IMR-90 (cell line): ENCODE measurements at regions not wholly inside any gene's neighbourhood (a gene's known extent, or its start where the extent isn't known, plus 50 kb on each side); places are given as distances from the start of the nearest gene placed in this dataset.

Experiments used
- ATAC-seq: fragments of 200-7000 bp; cut with Tn5 transposase; 2 replicates; pipeline ENCODE4 v1.9.1; 2020; ENCODE audit warnings: low read depth, mild to moderate bottlenecking, moderate library complexity
- BruUV-seq: library from RNA; stranded (reverse); fragments of 400-500 nt; replicated peaks from 2 replicates; lab custom pipeline; 2021; lab: Mats Ljungman, UMichigan
- CTCF ChIA-PET: fragments of 300-600 bp; formaldehyde crosslinking; extraction: SDS; loops from one replicate; lab custom pipeline; 2021; ENCODE audit warnings: antibody characterized with exemption; lab: Yijun Ruan, JAX
- POLR2A ChIA-PET: fragments of 300-600 bp; sonication (Branson Sonifier 250); formaldehyde crosslinking; loops from one replicate; lab custom pipeline; 2022; ENCODE audit warnings: antibody characterized with exemption; ENCODE audit not compliant: unreplicated experiment; lab: Charles Lee
- DNase-seq: peaks from one replicate; pipeline ENCODE4 v3.0.0; 2013
- H2AFZ ChIP-seq: replicated peaks from 2 replicates; pipeline ENCODE3; 2013; ENCODE audit warnings: low read length, mild to moderate bottlenecking; ENCODE audit not compliant: poor library complexity
- H2AK5ac ChIP-seq: 2 replicates; pipeline ENCODE4 v1.6.1; 2013; ENCODE audit warnings: low read depth, low read length, inconsistent platforms
- H2AK9ac ChIP-seq: replicated peaks from 2 replicates; pipeline ENCODE3; 2013; ENCODE audit warnings: mild to moderate bottlenecking, low read depth, low read length, moderate library complexity; ENCODE audit not compliant: poor library complexity
- H2BK120ac ChIP-seq: 2 replicates; pipeline ENCODE4 v1.6.1; 2013; ENCODE audit warnings: low read depth, low read length, inconsistent platforms
- H2BK15ac ChIP-seq: 3 replicates; pipeline ENCODE4 v1.6.1; 2013; ENCODE audit warnings: low read depth, low read length, inconsistent platforms
- H2BK20ac ChIP-seq: 2 replicates; pipeline ENCODE4 v1.6.1; 2013; ENCODE audit warnings: low read depth, mild to moderate bottlenecking, inconsistent platforms, low read length, moderate library complexity
- H2BK5ac ChIP-seq: 2 replicates; pipeline ENCODE4 v1.6.1; 2013; ENCODE audit warnings: mild to moderate bottlenecking, low read depth, low read length, inconsistent platforms; ENCODE audit not compliant: poor library complexity, severe bottlenecking
- H3K14ac ChIP-seq: replicated peaks from 2 replicates; pipeline ENCODE4 v1.6.1; 2013; ENCODE audit warnings: low read depth, low read length, inconsistent platforms
- H3K18ac ChIP-seq: 2 replicates; pipeline ENCODE4 v1.6.1; 2013; ENCODE audit warnings: low read depth, low read length, control low read depth
- H3K23ac ChIP-seq: 2 replicates; pipeline ENCODE4 v1.6.1; 2013; ENCODE audit warnings: low read depth, low read length, inconsistent platforms
- H3K27ac ChIP-seq: 2 replicates; pipeline ENCODE4 v1.5.1; 2013; ENCODE audit warnings: mild to moderate bottlenecking, control low read depth, low read length; ENCODE audit not compliant: insufficient read depth
- H3K27me3 ChIP-seq: 2 replicates; pipeline ENCODE4 v1.6.1; 2013; ENCODE audit warnings: low read length; ENCODE audit not compliant: control insufficient read depth, insufficient read depth
- H3K36me3 ChIP-seq: 2 replicates; pipeline ENCODE4 v1.6.1; 2013; ENCODE audit warnings: low read length, mixed read lengths; ENCODE audit not compliant: control insufficient read depth, insufficient read depth
- H3K4ac ChIP-seq: 2 replicates; pipeline ENCODE4 v1.6.1; 2013; ENCODE audit warnings: low read depth, low read length, inconsistent platforms
- H3K4me1 ChIP-seq: 2 replicates; pipeline ENCODE4 v1.6.1; 2013; ENCODE audit warnings: low read length, mixed read lengths; ENCODE audit not compliant: control insufficient read depth, insufficient read depth
- H3K4me2 ChIP-seq: 2 replicates; pipeline ENCODE4 v1.6.1; 2013; ENCODE audit warnings: low read depth, mild to moderate bottlenecking, control low read depth, low read length, moderate library complexity
- H3K4me3 ChIP-seq: 2 replicates; pipeline ENCODE4 v1.5.1; 2013; ENCODE audit warnings: low read depth, mild to moderate bottlenecking, control low read depth, low read length, moderate library complexity; ENCODE audit not compliant: insufficient read depth
- H3K56ac ChIP-seq: 2 replicates; pipeline ENCODE4 v1.6.1; 2013; ENCODE audit warnings: low read length, inconsistent platforms; ENCODE audit not compliant: insufficient read depth; ENCODE audit errors: extremely low read depth
- H3K79me1 ChIP-seq, 2 experiments: 2 replicates each; pipeline ENCODE4 v1.6.1; 2013; ENCODE audit warnings: low read length in 2 of 2, inconsistent platforms in 1 of 2, low read depth in 1 of 2
- H3K9ac ChIP-seq: 2 replicates; pipeline ENCODE4 v1.6.1; 2013; ENCODE audit warnings: low read depth, low read length, control low read depth
- H3K9me1 ChIP-seq: 2 replicates; pipeline ENCODE4 v1.6.1; 2013; ENCODE audit warnings: low read length, inconsistent platforms; ENCODE audit not compliant: insufficient read depth
- H3K9me3 ChIP-seq: 2 replicates; pipeline ENCODE4 v1.6.1; 2013; ENCODE audit warnings: low read length; ENCODE audit not compliant: control insufficient read depth, insufficient read depth
- H4K20me1 ChIP-seq: 2 replicates; pipeline ENCODE4 v1.6.1; 2013; ENCODE audit warnings: low read length, inconsistent platforms; ENCODE audit not compliant: insufficient read depth
- H4K5ac ChIP-seq: 2 replicates; pipeline ENCODE4 v1.6.1; 2013; ENCODE audit warnings: mild to moderate bottlenecking, low read depth, low read length, control low read depth
- H4K8ac ChIP-seq, 2 experiments: 2 replicates each; pipeline ENCODE4 v1.6.1; 2013; ENCODE audit warnings: low read depth in 2 of 2, low read length in 2 of 2, control low read depth in 1 of 2, inconsistent platforms in 1 of 2
- H4K91ac ChIP-seq: 2 replicates; pipeline ENCODE4 v1.6.1; 2013; ENCODE audit warnings: low read depth, low read length, inconsistent platforms; ENCODE audit not compliant: insufficient read depth
- BHLHE40 ChIP-seq: fragments of 150-350 bp; IDR thresholded peaks from 2 replicates; pipeline ENCODE4 v1.6.1; 2016; ENCODE audit warnings: mild to moderate bottlenecking, low read depth, low read length
- CEBPB ChIP-seq: IDR thresholded peaks from 2 replicates; pipeline ENCODE4 v1.6.1; 2012; ENCODE audit warnings: low read depth, low read length, improper control_type of control experiment
- CHD1 ChIP-seq: IDR thresholded peaks from 2 replicates; pipeline ENCODE4 v1.6.1; 2012; ENCODE audit warnings: low read depth, low read length, improper control_type of control experiment
- CTCF ChIP-seq: conservative IDR thresholded peaks from 2 replicates; pipeline ENCODE4 v1.5.1; 2012; ENCODE audit warnings: mild to moderate bottlenecking, low read depth, low read length, improper control_type of control experiment
- ELK1 ChIP-seq: fragments of 150-350 bp; IDR thresholded peaks from 2 replicates; pipeline ENCODE4 v1.6.1; 2016; ENCODE audit warnings: low read depth, mild to moderate bottlenecking, low read length, moderate library complexity, borderline replicate concordance
- FOS ChIP-seq: fragments of 150-350 bp; IDR thresholded peaks from 2 replicates; pipeline ENCODE4 v1.6.1; 2016; ENCODE audit warnings: low read depth, low read length
- MAFK ChIP-seq: IDR thresholded peaks from 2 replicates; pipeline ENCODE4 v1.6.1; 2012; ENCODE audit warnings: low read depth, low read length, improper control_type of control experiment
- MAZ ChIP-seq: IDR thresholded peaks from 2 replicates; pipeline ENCODE4 v1.6.1; 2012; ENCODE audit warnings: low read depth, mild to moderate bottlenecking, low read length, improper control_type of control experiment, moderate library complexity, borderline replicate concordance
- MXI1 ChIP-seq: IDR thresholded peaks from 2 replicates; pipeline ENCODE4 v1.6.1; 2012; ENCODE audit warnings: low read depth, mild to moderate bottlenecking, low read length, moderate library complexity, borderline replicate concordance
- NFE2L2 ChIP-seq: fragments of 150-350 bp; IDR thresholded peaks from 2 replicates; pipeline ENCODE4 v1.6.1; 2016; ENCODE audit warnings: low read depth, mild to moderate bottlenecking, low read length
- POLR2A ChIP-seq: IDR thresholded peaks from 2 replicates; pipeline ENCODE4 v1.6.1; 2012; ENCODE audit warnings: mild to moderate bottlenecking, low read depth, low read length
- RAD21 ChIP-seq: IDR thresholded peaks from 2 replicates; pipeline ENCODE4 v1.6.1; 2012; ENCODE audit warnings: low read length, improper control_type of control experiment
- RCOR1 ChIP-seq: IDR thresholded peaks from 2 replicates; pipeline ENCODE4 v1.6.1; 2012; ENCODE audit warnings: mild to moderate bottlenecking, low read length, improper control_type of control experiment; ENCODE audit not compliant: insufficient replicate concordance
- RFX5 ChIP-seq: IDR thresholded peaks from 2 replicates; pipeline ENCODE4 v1.8.0; 2012; ENCODE audit warnings: low read depth, mild to moderate bottlenecking, low read length, moderate library complexity
- SMC3 ChIP-seq: fragments of 150-350 bp; IDR thresholded peaks from 2 replicates; pipeline ENCODE4 v1.6.1; 2016; ENCODE audit warnings: low read depth, mild to moderate bottlenecking, antibody characterized with exemption, low read length, moderate library complexity
- USF2 ChIP-seq: fragments of 150-350 bp; IDR thresholded peaks from 2 replicates; pipeline ENCODE4 v1.6.1; 2017; ENCODE audit warnings: mild to moderate bottlenecking, antibody characterized with exemption, low read length, low read depth
- dilution Hi-C: fragments of 300-500 bp; cut with HindIII; formaldehyde crosslinking; loops from one replicate; pipeline ENCODE4 v1.14.3; 2018; ENCODE audit warnings: low sequenced_read_pairs; ENCODE audit not compliant: unreplicated experiment
- in situ Hi-C: fragments of 300-500 bp; cut with MboI; formaldehyde crosslinking; loops from 3 replicates; pipeline ENCODE4 v1.14.3; 2019; ENCODE audit warnings: low sequenced_read_pairs, inconsistent platforms, mixed read lengths
- intact Hi-C: fragments of 100-400 bp; cut with micrococcal nuclease; formaldehyde crosslinking; loops from 2 replicates; pipeline ENCODE4 v1.10.0; 2022

- H3K4me3 ChIP-seq: no peak overlapping the region
- H3K36me3 ChIP-seq: no peaks in the 10 kb centered on the region
- no peak overlapping the region for H3K18ac ChIP-seq
- no peaks in the 10 kb centered on the region for H3K4me1 ChIP-seq
- no peak overlapping the region for H3K9ac ChIP-seq
- no peak overlapping the region for H3K4me2 ChIP-seq
- no peak overlapping the region for H3K14ac ChIP-seq
- TF ChIP-seq RFX5 (no peak), RAD21 (no peak), CEBPB (no peak), ELK1 (no peak), FOS (no peak), POLR2A (no peak), MXI1 (no peak), SMC3 (no peak), BHLHE40 (no peak), NFE2L2 (no peak), CTCF (no peak), USF2 (no peak), MAFK (no peak), CHD1 (no peak), RCOR1 (no peak), MAZ (no peak)
- no peak overlapping the region for H2BK5ac ChIP-seq
- no peak overlapping the region for H2BK20ac ChIP-seq
- CTCF ChIA-PET: no interaction called here
- no peak for ATAC-seq
- no peak overlapping the region for H2BK120ac ChIP-seq
- no peak overlapping the region for H2BK15ac ChIP-seq
- no peak overlapping the region for H4K8ac ChIP-seq
- H2AFZ ChIP-seq: no peak overlapping the region
- in situ Hi-C loops (no loop called here), dilution Hi-C loops (no loop called here), intact Hi-C loops (no loop called here)
- no peak overlapping the region for H4K91ac ChIP-seq
- H2AK9ac ChIP-seq: no peak overlapping the region
- no peaks in the 10 kb centered on the region for H4K20me1 ChIP-seq
- H4K5ac ChIP-seq: no peak overlapping the region
- no peak for DNase-seq
- H3K23ac ChIP-seq: no peak overlapping the region
- no peaks in the 10 kb centered on the region for H3K27me3 ChIP-seq
- POLR2A ChIA-PET: no interaction called here
- no peak overlapping the region for H3K4ac ChIP-seq
- H3K27ac ChIP-seq: no peak overlapping the region
- no peak overlapping the region for H3K56ac ChIP-seq
- no peaks in the 10 kb centered on the region for H3K9me1 ChIP-seq
- H2AK5ac ChIP-seq: no peak overlapping the region
- H3K9me3 ChIP-seq: peaks cover 10% of the 10 kb centered on the region
- BruUV-seq: no TSS peak
- H3K79me1 ChIP-seq: no peaks in the 10 kb centered on the region
Measured at GRCh38 chr7:125804273-125804672, 874.6 kb upstream of the POT1 start.
